Heart left ventricle (tissue), 16 donors: ENCODE measurements at regions not wholly inside any gene's neighbourhood (a gene's known extent, or its start where the extent isn't known, plus 50 kb on each side); places are given as distances from the start of the nearest gene placed in this dataset.
"Not testable (repeated sequence)": the region's sequence is repeated elsewhere in the genome, so short reads cannot be mapped to it uniquely, and the experiment has no call there.

Experiments
- ATAC-seq, 4 donors: fragments of 200-7000 bp; cut with Tn5 transposase; one replicate each; pipeline ENCODE4 v1.9.1; 2020 to 2022; ENCODE audit warnings: moderate library complexity in 4 of 4, mild to moderate bottlenecking in 3 of 4, moderate number of reproducible peaks in 1 of 4
- DNase-seq, 5 donors: peaks; one replicate each; pipeline ENCODE4 v3.0.0-alpha.2; 2020
- H3K27ac ChIP-seq, 12 donors: fragments of 200-600 bp; sonication (generic) in 4 of 12; one replicate each; pipeline versions ENCODE4 v1.5.0 to v1.8.0; 2016 to 2022; ENCODE audit warnings: mild to moderate bottlenecking in 2 of 12
- H3K27me3 ChIP-seq, 9 donors: fragments of 200-600 bp; sonication (generic) in 2 of 9; one replicate each; pipeline versions ENCODE4 v1.5.1 to v1.8.0; 2016 to 2022; ENCODE audit warnings: mild to moderate bottlenecking in 3 of 9
- H3K36me3 ChIP-seq, 9 donors: fragments of 200-600 bp; sonication (generic) in 2 of 9; one replicate each; pipeline versions ENCODE4 v1.5.0 to v1.8.0; 2018 to 2022; ENCODE audit warnings: mild to moderate bottlenecking in 2 of 9
- H3K4me1 ChIP-seq, 12 donors: fragments of 200-600 bp; sonication (generic) in 4 of 12; one replicate each; pipeline versions ENCODE4 v1.5.0 to v1.8.0; 2016 to 2022; ENCODE audit warnings: mild to moderate bottlenecking in 3 of 12
- H3K4me3 ChIP-seq, 12 donors: fragments of 200-600 bp; sonication (generic) in 4 of 12; one replicate each; pipeline versions ENCODE4 v1.5.0 to v1.8.0; 2017 to 2022; ENCODE audit warnings: mild to moderate bottlenecking in 9 of 12, moderate library complexity in 4 of 12
- H3K9me3 ChIP-seq, 12 donors: fragments of 200-600 bp; sonication (generic) in 4 of 12; one replicate each; pipeline versions ENCODE4 v1.5.0 to v1.8.0; 2016 to 2022; ENCODE audit warnings: mild to moderate bottlenecking in 1 of 12
- POLR2A ChIP-seq, 2 donors: fragments of 450-650 bp; IDR thresholded peaks; one replicate each; pipeline ENCODE4 v1.6.1; 2017; ENCODE audit warnings: antibody characterized with exemption in 2 of 2, mild to moderate bottlenecking in 2 of 2, moderate library complexity in 2 of 2
- WGBS, 4 donors: extraction: QIAGEN DNeasy Blood & Tissue Kit in 2 of 4; methylation state at CpG; one replicate each; pipeline versions ENCODE4 v1.1.5 to v1.1.7; 2013 to 2018; 5-methylcytosine and 5-hydroxymethylcytosine counted together
- intact Hi-C, 10 donors: fragments of 100-400 bp; cut with DNase I; formaldehyde crosslinking; loops; one replicate each; pipeline versions ENCODE4 v1.11.1 to v1.14.2; 2022
- TF ChIP-seq, protein P1 (sequence below), 12 donors: fragments of 200-600 bp; sonication (generic) in 4 of 12; IDR thresholded peaks; one replicate each; pipeline versions ENCODE4 v1.5.0 to v1.8.0; 2018 to 2022; ENCODE audit warnings: antibody characterized with exemption in 12 of 12, mild to moderate bottlenecking in 5 of 12
- donor health status: ischemic (EF 13 %, LVEDD 7.1; RV severe dilation, severe dysfunction).
- donor health status: healthy with polysubstance abuse.
- donor health status: DM: no; HTN: yes; CAD: no.
- donor health status: DM: no; HTN: no; CAD: no.
- donor health status: ischemic (EF 25% LVEDD 6.9; RV normal size, moderate dysfunction).
- donor health status: ischemic (EF 25% LVEDD 5.7; RV mildly dilated, moderate dysfunction).
- donor health status: healthy.
- donor health status: DM: yes; HTN: yes; CAD: no.
- donor health status: ischemic (EF 35%, LVEDD 5.7; RV mildly dilated, moderate dysfunction).
- donor health status: nonischemic (EF 11% LVEDD 7.7; RV severe dilation, severe dysfunction).
- donor health status: DM: yes; HTN: yes; CAD: no.
- donor health status: PGD.
- donor health status: ischemic (EF 29% LVEDD 5.4; RV normal size, mild dysfunction).
- donor health status: nonischemic (EF 23%, LVEDD 6.1; RV moderate dilation, normal function).

DNA sequence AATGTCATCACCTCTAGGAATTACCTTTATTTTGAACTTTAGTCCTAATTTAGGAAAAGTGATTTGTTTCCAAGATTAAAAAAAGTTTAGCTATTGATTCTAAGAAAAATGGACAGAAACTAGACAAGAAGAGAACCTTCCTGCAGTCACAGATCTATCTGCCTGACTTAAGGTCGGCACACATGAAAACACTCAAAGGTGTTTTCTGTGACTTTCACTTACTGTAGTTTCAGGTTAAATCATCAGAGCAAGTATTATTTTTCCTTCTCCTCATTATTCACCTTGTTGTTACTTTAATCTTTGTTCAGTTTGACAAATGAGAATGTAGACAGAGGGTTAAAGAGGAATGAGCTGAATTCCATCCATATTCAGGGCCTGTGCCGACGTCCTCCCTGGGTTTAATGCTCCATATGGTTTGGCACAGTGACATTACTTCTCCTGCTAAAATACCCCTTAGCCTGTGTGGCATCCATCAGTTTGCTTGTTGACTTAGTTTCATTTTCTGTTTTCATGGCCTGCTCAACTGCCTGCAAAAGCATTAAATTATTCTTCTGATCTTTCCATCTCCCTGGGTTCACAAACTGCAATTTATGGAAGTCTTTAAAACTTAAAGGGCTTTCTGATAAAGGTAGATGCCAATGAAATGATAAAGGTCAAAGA lies 352.7 kb downstream of the NKX6-1 start:
- intact Hi-C loops: no loop called here
- DNase-seq: no peak
- Histone ChIP-seq H3K27me3 (no peaks in the 10 kb centered on the region), H3K27ac (no peak overlapping the region), H3K36me3 (no peaks in the 10 kb centered on the region), H3K4me1 (no peaks in the 10 kb centered on the region), H3K4me3 (no peak overlapping the region), H3K9me3 (no peaks in the 10 kb centered on the region)
- no peak for TF ChIP-seq POLR2A (IDR thresholded peaks at IDR 0.05)
- TF ChIP-seq, protein P1, sequence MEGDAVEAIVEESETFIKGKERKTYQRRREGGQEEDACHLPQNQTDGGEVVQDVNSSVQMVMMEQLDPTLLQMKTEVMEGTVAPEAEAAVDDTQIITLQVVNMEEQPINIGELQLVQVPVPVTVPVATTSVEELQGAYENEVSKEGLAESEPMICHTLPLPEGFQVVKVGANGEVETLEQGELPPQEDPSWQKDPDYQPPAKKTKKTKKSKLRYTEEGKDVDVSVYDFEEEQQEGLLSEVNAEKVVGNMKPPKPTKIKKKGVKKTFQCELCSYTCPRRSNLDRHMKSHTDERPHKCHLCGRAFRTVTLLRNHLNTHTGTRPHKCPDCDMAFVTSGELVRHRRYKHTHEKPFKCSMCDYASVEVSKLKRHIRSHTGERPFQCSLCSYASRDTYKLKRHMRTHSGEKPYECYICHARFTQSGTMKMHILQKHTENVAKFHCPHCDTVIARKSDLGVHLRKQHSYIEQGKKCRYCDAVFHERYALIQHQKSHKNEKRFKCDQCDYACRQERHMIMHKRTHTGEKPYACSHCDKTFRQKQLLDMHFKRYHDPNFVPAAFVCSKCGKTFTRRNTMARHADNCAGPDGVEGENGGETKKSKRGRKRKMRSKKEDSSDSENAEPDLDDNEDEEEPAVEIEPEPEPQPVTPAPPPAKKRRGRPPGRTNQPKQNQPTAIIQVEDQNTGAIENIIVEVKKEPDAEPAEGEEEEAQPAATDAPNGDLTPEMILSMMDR (IDR thresholded peaks at IDR 0.05): no peak
- 55 to 63% (median 61%) methylated on average over 3 of the region's 3 CpGs for WGBS, 4 donors
- ATAC-seq: no peak

GRCh38 chr4:84145176-84145575 lies 353.9 kb downstream of the NKX6-1 start:
- intact Hi-C loops: no loop called here
- WGBS, 4 donors: 38 to 51% (median 42%) methylated on average over 3 of the region's 3 CpGs
- Histone ChIP-seq H3K27ac (no peak overlapping the region), H3K36me3 (no peaks in the 10 kb centered on the region), H3K27me3 (no peaks in the 10 kb centered on the region), H3K4me1 (no peaks in the 10 kb centered on the region), H3K4me3 (no peak overlapping the region), H3K9me3 (no peaks in the 10 kb centered on the region)
- ATAC-seq (no peak), DNase-seq (no peak)
- TF ChIP-seq POLR2A (IDR thresholded peaks at IDR 0.05): no peak
- TF ChIP-seq, protein P1 (IDR thresholded peaks at IDR 0.05): no peak

DNA sequence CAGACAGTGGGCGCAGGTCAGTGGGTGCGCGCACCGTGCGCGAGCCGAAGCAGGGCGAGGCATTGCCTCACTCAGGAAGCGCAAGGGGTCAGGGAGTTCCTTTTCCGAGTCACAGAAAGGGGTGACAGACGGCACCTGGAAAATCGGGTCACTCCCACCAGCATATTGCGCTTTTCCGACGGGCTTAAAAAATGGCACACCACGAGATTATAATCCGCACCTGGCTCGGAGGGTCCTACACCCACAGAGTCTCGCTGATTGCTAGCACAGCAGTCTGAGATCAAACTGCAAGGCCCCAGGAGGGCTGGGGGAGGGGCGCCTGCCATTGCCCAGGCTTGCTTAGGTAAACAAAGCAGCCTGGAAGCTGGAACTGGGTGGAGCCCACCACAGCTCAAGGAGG lies 372.2 kb downstream of the NKX6-1 start:
- intact Hi-C loops, H3K27me3 ChIP-seq, ATAC-seq, H3K9me3 ChIP-seq, H3K4me3 ChIP-seq, H3K36me3 ChIP-seq, H3K27ac ChIP-seq, H3K4me1 ChIP-seq, DNase-seq: not testable (repeated sequence)
- whole genome bisulfite sequencing, 4 donors: 42 to 81% (median 70%) methylated on average over 10 to 20 of the region's 20 CpGs

- Histone ChIP-seq H3K27ac (no peak overlapping the region), H3K4me3 (no peak overlapping the region), H3K36me3 (no peaks in the 10 kb centered on the region), H3K27me3 (peaks cover 0 to 6% (median 0%) of the 10 kb centered on the region in 9 donors), H3K4me1 (no peaks in the 10 kb centered on the region), H3K9me3 (peaks cover 0 to 2% (median 0%) of the 10 kb centered on the region in 12 donors)
- ATAC-seq (no peak), DNase-seq (no peak)
- WGBS, 4 donors: 68 to 74% (median 69%) methylated on average over 5 of the region's 5 CpGs
- intact Hi-C loops: no loop called here
- TF ChIP-seq POLR2A (IDR thresholded peaks at IDR 0.05): no peak
- TF ChIP-seq, protein P1 (IDR thresholded peaks at IDR 0.05): no peak
Observed at GRCh38 chr4:84126061-84126787, 372.9 kb downstream of the NKX6-1 start.
